DOHH2 (cell line): ENCODE measurements at regions not wholly inside any gene's neighbourhood (a gene's known extent, or its start where the extent isn't known, plus 50 kb on each side); places are given as distances from the start of the nearest gene placed in this dataset.

Experiments used
- H3F3A ChIP-seq: fragments of 200-600 bp; sonication (generic), shearing (Covaris generic); 2 replicates; pipeline ENCODE4 v1.6.0; 2016; ENCODE audit warnings: antibody characterized with exemption, mild to moderate bottlenecking; ENCODE audit not compliant: control insufficient read depth, insufficient read depth
- H3K27ac ChIP-seq: fragments of 200-600 bp; sonication (generic); 2 replicates; pipeline ENCODE4 v1.5.1; 2014; ENCODE audit warnings: low read depth, mild to moderate bottlenecking, low read length, moderate library complexity
- H3K27me3 ChIP-seq: fragments of 200-600 bp; sonication (generic); 2 replicates; pipeline ENCODE4 v1.6.1; 2014; ENCODE audit warnings: mild to moderate bottlenecking, low read length, mixed read lengths; ENCODE audit not compliant: control insufficient read depth
- H3K36me3 ChIP-seq: fragments of 200-600 bp; sonication (generic); 2 replicates; pipeline ENCODE4 v1.6.1; 2014; ENCODE audit warnings: mild to moderate bottlenecking, low read length, moderate library complexity, mixed read lengths; ENCODE audit not compliant: control insufficient read depth
- H3K4me1 ChIP-seq: fragments of 200-600 bp; sonication (generic); 2 replicates; pipeline ENCODE4 v1.6.1; 2014; ENCODE audit warnings: mild to moderate bottlenecking, low read length, mixed read lengths; ENCODE audit not compliant: control insufficient read depth
- H3K4me2 ChIP-seq: fragments of 200-600 bp; sonication (generic); 2 replicates; pipeline ENCODE4 v1.6.0; 2014; ENCODE audit warnings: mild to moderate bottlenecking, low read length, moderate library complexity
- H3K4me3 ChIP-seq: fragments of 200-600 bp; sonication (generic); 2 replicates; pipeline ENCODE4 v1.5.1; 2014; ENCODE audit warnings: mild to moderate bottlenecking, low read length, mixed read lengths
- H3K79me2 ChIP-seq: fragments of 200-600 bp; sonication (generic); 2 replicates; pipeline ENCODE4 v1.6.1; 2014; ENCODE audit warnings: mild to moderate bottlenecking, low read length, mixed read lengths; ENCODE audit not compliant: control insufficient read depth
- H3K9me2 ChIP-seq: fragments of 200-600 bp; sonication (generic); replicated peaks from 2 replicates; pipeline ENCODE4 v1.6.1; 2014; ENCODE audit warnings: mild to moderate bottlenecking, low read length, mixed read lengths; ENCODE audit not compliant: control insufficient read depth
- H3K9me3 ChIP-seq: fragments of 200-600 bp; sonication (generic); 2 replicates; pipeline ENCODE4 v1.6.1; 2014; ENCODE audit warnings: antibody characterized with exemption, low read length, mixed read lengths; ENCODE audit not compliant: control insufficient read depth, insufficient read depth
- H4K20me1 ChIP-seq: fragments of 200-600 bp; sonication (generic); 2 replicates; pipeline ENCODE4 v1.6.0; 2014; ENCODE audit warnings: low read depth, mild to moderate bottlenecking, antibody characterized with exemption, low read length, moderate library complexity; ENCODE audit not compliant: control insufficient read depth, insufficient read depth
- CTCF ChIP-seq: fragments of 200-600 bp; sonication (generic); IDR thresholded peaks from one replicate; pipeline ENCODE4 v1.5.1; 2014; ENCODE audit warnings: antibody characterized with exemption, mild to moderate bottlenecking, low read depth, low read length; ENCODE audit not compliant: poor library complexity, severe bottlenecking
- EZH2phosphoT487 ChIP-seq: fragments of 200-600 bp; sonication (generic); IDR thresholded peaks from 2 replicates; pipeline ENCODE4 v1.6.1; 2017; ENCODE audit warnings: borderline replicate concordance, mild to moderate bottlenecking, antibody characterized with exemption, low read length, moderate library complexity, mixed read lengths

- no peaks in the 10 kb centered on the region for H3K4me1 ChIP-seq
- H3K79me2 ChIP-seq, result no peaks in the 10 kb centered on the region
- no peaks in the 10 kb centered on the region for H3F3A ChIP-seq
- H3K36me3 ChIP-seq, result no peaks in the 10 kb centered on the region
- no peak overlapping the region for H3K27ac ChIP-seq
- TF ChIP-seq EZH2phosphoT487 (no peak), CTCF (no peak)
- H4K20me1 ChIP-seq, result no peaks in the 10 kb centered on the region
- H3K9me3 ChIP-seq, result no peaks in the 10 kb centered on the region
- H3K9me2 ChIP-seq, result no peaks in the 10 kb centered on the region
- H3K4me3 ChIP-seq, result no peak overlapping the region
- no peak overlapping the region for H3K4me2 ChIP-seq
- no peaks in the 10 kb centered on the region for H3K27me3 ChIP-seq
These were observed 1668.2 kb upstream of the SLC39A10 start for GRCh38 chr2:193988784-193989183.

GRCh38 chr2:193985272-193985671, 1671.8 kb upstream of the SLC39A10 start:
- H3K27me3 ChIP-seq, result no peaks in the 10 kb centered on the region
- no peak overlapping the region for H3K4me3 ChIP-seq
- H3F3A ChIP-seq, result no peaks in the 10 kb centered on the region
- H3K79me2 ChIP-seq, result no peaks in the 10 kb centered on the region
- no peaks in the 10 kb centered on the region for H3K4me1 ChIP-seq
- H4K20me1 ChIP-seq, result no peaks in the 10 kb centered on the region
- no peak overlapping the region for H3K27ac ChIP-seq
- no peaks in the 10 kb centered on the region for H3K9me3 ChIP-seq
- H3K4me2 ChIP-seq, result no peak overlapping the region
- H3K36me3 ChIP-seq, result no peaks in the 10 kb centered on the region
- H3K9me2 ChIP-seq, result no peaks in the 10 kb centered on the region
- no peak for TF ChIP-seq CTCF
- TF ChIP-seq EZH2phosphoT487, result no peak

GRCh38 chr2:193980599-193980998, 1676.4 kb upstream of the SLC39A10 start:
- Histone ChIP-seq H4K20me1 (no peaks in the 10 kb centered on the region), H3K79me2 (no peaks in the 10 kb centered on the region), H3K9me3 (no peaks in the 10 kb centered on the region), H3K4me3 (no peak overlapping the region), H3K9me2 (no peaks in the 10 kb centered on the region), H3K4me2 (no peak overlapping the region), H3K36me3 (no peaks in the 10 kb centered on the region), H3K4me1 (no peaks in the 10 kb centered on the region), H3K27me3 (no peaks in the 10 kb centered on the region), H3K27ac (no peak overlapping the region), H3F3A (no peaks in the 10 kb centered on the region)
- TF ChIP-seq CTCF (no peak), EZH2phosphoT487 (no peak)

- Histone ChIP-seq H3K9me2 (no peaks in the 10 kb centered on the region), H3K9me3 (no peaks in the 10 kb centered on the region), H3K4me2 (no peak overlapping the region), H3K27ac (no peak overlapping the region), H3F3A (no peaks in the 10 kb centered on the region), H3K4me3 (no peak overlapping the region), H3K36me3 (no peaks in the 10 kb centered on the region), H3K79me2 (no peaks in the 10 kb centered on the region), H4K20me1 (no peaks in the 10 kb centered on the region), H3K27me3 (no peaks in the 10 kb centered on the region), H3K4me1 (no peaks in the 10 kb centered on the region)
- TF ChIP-seq CTCF (no peak), EZH2phosphoT487 (no peak)
These were observed 1683.2 kb upstream of the SLC39A10 start for GRCh38 chr2:193973781-193974180.
